GM21723 (cell line): ENCODE measurements at regions not wholly inside any gene's neighbourhood (a gene's known extent, or its start where the extent isn't known, plus 50 kb on each side); places are given as distances from the start of the nearest gene placed in this dataset.
A peak's percentile ranks its signal among the peaks of the same experiment; 100 is the strongest.
"Not testable (repeated sequence)": the region's sequence is repeated elsewhere in the genome, so short reads cannot be mapped to it uniquely, and the experiment has no call there.

Experiments
- ATAC-seq: cut with Tn5 transposase; IDR thresholded peaks from one replicate; pipeline ENCODE4 v1.9.1; 2021; ENCODE audit warnings: mild to moderate bottlenecking, moderate library complexity; ENCODE audit not compliant: unreplicated experiment

- no peak for ATAC-seq
Measured at GRCh38 chr12:131430158-131430742, 280.6 kb upstream of the SFSWAP start.

GRCh38 chr12:131431126-131431655 is 279.7 kb upstream of the SFSWAP start:
- not testable (repeated sequence) for ATAC-seq

- ATAC-seq, result peak; percentile 82
Measured at GRCh38 chr12:131432532-131433260, 278.2 kb upstream of the SFSWAP start.

- no peak for ATAC-seq
Measured at GRCh38 chr12:131434208-131435125, 276.4 kb upstream of the SFSWAP start.

GRCh38 chr12:131436922-131437705 is 273.8 kb upstream of the SFSWAP start:
- no peak for ATAC-seq

- no peak for ATAC-seq
Measured at GRCh38 chr12:131437706-131438492, 273.0 kb upstream of the SFSWAP start.

- ATAC-seq, result not testable (repeated sequence)
Measured at GRCh38 chr12:131438493-131438835, 272.4 kb upstream of the SFSWAP start.

GRCh38 chr12:131438881-131439280 is 272.0 kb upstream of the SFSWAP start:
- no peak for ATAC-seq

- not testable (repeated sequence) for ATAC-seq
Measured at GRCh38 chr12:131439752-131440151, 271.1 kb upstream of the SFSWAP start.

GRCh38 chr12:131440209-131441059 is 270.5 kb upstream of the SFSWAP start:
- not testable (repeated sequence) for ATAC-seq

GRCh38 chr12:131441060-131441396 is 269.9 kb upstream of the SFSWAP start:
- ATAC-seq, result no peak

- ATAC-seq, result no peak
Measured at GRCh38 chr12:131441638-131442336, 269.1 kb upstream of the SFSWAP start.

GRCh38 chr12:131442337-131442918 is 268.5 kb upstream of the SFSWAP start:
- no peak for ATAC-seq

GRCh38 chr12:131443019-131444000 is 267.6 kb upstream of the SFSWAP start:
- no peak for ATAC-seq

- ATAC-seq, result no peak
Measured at GRCh38 chr12:131444220-131445164, 266.4 kb upstream of the SFSWAP start.
